ENCODE measurements at regions not wholly inside any gene's neighbourhood (a gene's known extent, or its start where the extent isn't known, plus 50 kb on each side); places are given as distances from the start of the nearest gene placed in this dataset.

DNA sequence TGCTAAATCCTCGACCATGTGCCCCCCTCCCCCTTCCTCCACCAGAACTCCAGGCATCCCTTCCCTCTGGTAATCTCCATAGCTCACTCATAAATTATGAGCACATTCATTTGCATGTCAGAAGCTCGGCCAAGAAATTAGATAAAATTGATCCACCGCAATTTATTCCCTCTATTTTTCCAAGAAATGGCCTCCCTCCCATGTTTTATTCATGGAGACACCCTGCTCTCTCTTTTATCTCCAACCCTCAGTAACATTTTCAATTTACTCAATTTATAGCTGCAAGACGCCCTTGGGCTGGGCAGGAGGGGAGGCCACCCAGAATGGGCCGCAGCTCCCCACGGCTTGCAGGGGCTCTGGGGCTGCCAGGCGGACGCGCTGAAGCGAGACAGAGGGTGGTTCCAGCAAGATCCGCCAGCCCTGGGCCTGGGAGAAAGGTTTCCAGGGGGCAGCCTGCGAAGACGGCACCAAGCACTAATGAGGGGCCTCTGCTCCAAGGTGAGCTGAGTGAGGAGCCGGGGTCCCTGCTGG, 54.7 kb upstream of the ZNF423 start:
- ChIA-PET CTCF (no interaction called here), POLR2A (ENCODE audit: low non-redundant PET) (no interaction called here)
- no peak overlapping the region for H3K27ac ChIP-seq
- TF ChIP-seq, protein P1, sequence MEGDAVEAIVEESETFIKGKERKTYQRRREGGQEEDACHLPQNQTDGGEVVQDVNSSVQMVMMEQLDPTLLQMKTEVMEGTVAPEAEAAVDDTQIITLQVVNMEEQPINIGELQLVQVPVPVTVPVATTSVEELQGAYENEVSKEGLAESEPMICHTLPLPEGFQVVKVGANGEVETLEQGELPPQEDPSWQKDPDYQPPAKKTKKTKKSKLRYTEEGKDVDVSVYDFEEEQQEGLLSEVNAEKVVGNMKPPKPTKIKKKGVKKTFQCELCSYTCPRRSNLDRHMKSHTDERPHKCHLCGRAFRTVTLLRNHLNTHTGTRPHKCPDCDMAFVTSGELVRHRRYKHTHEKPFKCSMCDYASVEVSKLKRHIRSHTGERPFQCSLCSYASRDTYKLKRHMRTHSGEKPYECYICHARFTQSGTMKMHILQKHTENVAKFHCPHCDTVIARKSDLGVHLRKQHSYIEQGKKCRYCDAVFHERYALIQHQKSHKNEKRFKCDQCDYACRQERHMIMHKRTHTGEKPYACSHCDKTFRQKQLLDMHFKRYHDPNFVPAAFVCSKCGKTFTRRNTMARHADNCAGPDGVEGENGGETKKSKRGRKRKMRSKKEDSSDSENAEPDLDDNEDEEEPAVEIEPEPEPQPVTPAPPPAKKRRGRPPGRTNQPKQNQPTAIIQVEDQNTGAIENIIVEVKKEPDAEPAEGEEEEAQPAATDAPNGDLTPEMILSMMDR (conservative IDR thresholded peaks at IDR 0.05; ENCODE audit: low read depth): no peak
- DNase-seq (ENCODE audit: low spot score): no peak

- H3K27ac ChIP-seq: no peak overlapping the region
- CTCF ChIA-PET: no interaction called here
- no peak for DNase-seq (ENCODE audit: low spot score)
- TF ChIP-seq, protein P1 (conservative IDR thresholded peaks at IDR 0.05; ENCODE audit: low read depth): no peak
- POLR2A ChIA-PET (ENCODE audit: low non-redundant PET): no interaction called here
Observed at GRCh38 chr16:49911430-49911829, 55.5 kb upstream of the ZNF423 start.

- no peak overlapping the region for H3K27ac ChIP-seq
- DNase-seq (ENCODE audit: low spot score): no peak
- TF ChIP-seq, protein P1 (conservative IDR thresholded peaks at IDR 0.05; ENCODE audit: low read depth): no peak
- ChIA-PET CTCF (interaction anchor here (0.6 kb wide), 1 partner anchor 1824 kb away, joined by 3 read pairs; no protein-coding TSS in a partner anchor), POLR2A (ENCODE audit: low non-redundant PET) (no interaction called here)
Observed at GRCh38 chr16:49912721-49913120, 56.8 kb upstream of the ZNF423 start.

GRCh38 chr16:49913720-49914119, 57.8 kb upstream of the ZNF423 start:
- DNase-seq (ENCODE audit: low spot score): no peak
- H3K27ac ChIP-seq: no peak overlapping the region
- CTCF ChIA-PET: interaction anchor here (0.7 kb wide), 1 partner anchor 1002 kb away, joined by 3 read pairs; no protein-coding TSS in a partner anchor

DNA sequence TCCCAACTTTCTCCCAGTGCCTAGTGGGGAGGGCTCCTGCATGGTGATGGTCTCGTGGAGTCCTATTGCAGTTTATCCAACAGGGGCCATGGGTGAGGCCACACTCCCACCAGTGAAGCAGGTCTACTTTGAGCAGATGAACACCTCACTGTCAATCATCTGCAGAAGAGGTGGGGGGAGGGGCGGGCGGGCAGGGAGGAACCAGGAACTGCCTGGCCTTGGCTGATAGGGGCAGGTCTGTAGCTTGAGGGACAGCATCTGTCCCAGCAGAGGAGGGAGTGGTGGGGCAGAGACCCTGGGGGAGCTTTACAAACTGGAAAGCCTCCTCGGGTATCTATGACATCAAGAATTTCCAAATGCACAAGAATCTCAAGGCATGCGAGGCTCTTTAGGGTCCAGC, 58.7 kb upstream of the ZNF423 start:
- ChIA-PET POLR2A (ENCODE audit: low non-redundant PET) (no interaction called here), CTCF (interaction anchor here (0.9 kb wide), 1 partner anchor 13 kb away, joined by 3 read pairs; no protein-coding TSS in a partner anchor)
- TF ChIP-seq, protein P1 (conservative IDR thresholded peaks at IDR 0.05; ENCODE audit: low read depth): no peak
- H3K27ac ChIP-seq: no peak overlapping the region
- DNase-seq (ENCODE audit: low spot score): no peak

More at GRCh38 chr16:49913720-49914119, 57.8 kb upstream of the ZNF423 start:
- POLR2A ChIA-PET (ENCODE audit: low non-redundant PET): no interaction called here
- TF ChIP-seq, protein P1 (conservative IDR thresholded peaks at IDR 0.05; ENCODE audit: low read depth): no peak

DNA sequence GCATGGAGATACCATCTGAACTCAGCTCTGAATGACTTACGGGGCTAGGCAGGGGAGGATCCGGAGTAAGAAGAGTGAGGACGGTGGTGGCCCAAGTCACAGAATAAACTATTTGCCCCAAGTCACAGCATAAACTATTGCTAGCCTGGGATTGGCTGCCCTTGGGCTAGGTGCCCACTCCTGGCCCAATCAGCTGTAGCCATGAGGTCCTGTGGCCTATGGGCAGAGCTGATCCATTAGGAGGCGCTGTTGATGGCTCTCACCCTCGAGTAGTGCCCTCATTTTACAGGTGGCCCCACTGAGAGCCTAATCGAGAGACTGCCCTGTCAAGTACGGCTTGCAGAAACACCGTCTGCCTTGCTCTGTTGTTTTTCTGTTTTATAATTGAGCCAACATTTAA, 62.3 kb upstream of the ZNF423 start:
- no peak for DNase-seq (ENCODE audit: low spot score)
- H3K27ac ChIP-seq: no peak overlapping the region
- ChIA-PET POLR2A (ENCODE audit: low non-redundant PET) (no interaction called here), CTCF (no interaction called here)
- TF ChIP-seq, protein P1 (conservative IDR thresholded peaks at IDR 0.05; ENCODE audit: low read depth): no peak
